ENCODE measurements at regions not wholly inside any gene's neighbourhood (a gene's known extent, or its start where the extent isn't known, plus 50 kb on each side); places are given as distances from the start of the nearest gene placed in this dataset.
"Not testable (repeated sequence)": the region's sequence is repeated elsewhere in the genome, so short reads cannot be mapped to it uniquely, and the experiment has no call there.

GRCh38 chr12:127980585-127980984 lies 286.4 kb upstream of the TMEM132C start:
- H3K27ac ChIP-seq, result no peak overlapping the region
- TF ChIP-seq CTCF (IDR thresholded peaks at IDR 0.05) (no peak), ZFX (IDR thresholded peaks at IDR 0.05; ENCODE audit: borderline replicate concordance) (no peak)

DNA sequence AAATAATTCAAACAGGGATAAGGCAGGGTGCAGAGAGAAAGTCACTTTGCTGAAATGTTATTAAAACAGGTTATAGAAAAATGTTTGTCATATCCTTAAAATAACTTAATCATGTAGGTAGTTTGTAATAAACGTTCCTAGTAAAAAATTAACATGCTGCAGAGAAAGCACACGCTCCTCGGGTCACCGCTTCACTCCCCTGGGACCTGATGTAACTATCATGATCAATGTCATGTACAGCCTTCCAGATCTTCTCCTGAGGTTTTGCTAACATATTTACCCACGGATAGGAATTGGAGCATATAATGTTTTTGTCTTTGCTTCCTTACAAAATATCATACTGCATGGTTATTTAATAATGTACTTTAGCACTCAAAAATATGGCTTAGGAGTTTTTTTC lies 285.1 kb upstream of the TMEM132C start:
- no peak overlapping the region for H3K27ac ChIP-seq
- no peak for TF ChIP-seq ZFX (IDR thresholded peaks at IDR 0.05; ENCODE audit: borderline replicate concordance)
- TF ChIP-seq CTCF (IDR thresholded peaks at IDR 0.05), result no peak

GRCh38 chr12:127983213-127983791 lies 283.7 kb upstream of the TMEM132C start:
- H3K27ac ChIP-seq, result not testable (repeated sequence)

DNA sequence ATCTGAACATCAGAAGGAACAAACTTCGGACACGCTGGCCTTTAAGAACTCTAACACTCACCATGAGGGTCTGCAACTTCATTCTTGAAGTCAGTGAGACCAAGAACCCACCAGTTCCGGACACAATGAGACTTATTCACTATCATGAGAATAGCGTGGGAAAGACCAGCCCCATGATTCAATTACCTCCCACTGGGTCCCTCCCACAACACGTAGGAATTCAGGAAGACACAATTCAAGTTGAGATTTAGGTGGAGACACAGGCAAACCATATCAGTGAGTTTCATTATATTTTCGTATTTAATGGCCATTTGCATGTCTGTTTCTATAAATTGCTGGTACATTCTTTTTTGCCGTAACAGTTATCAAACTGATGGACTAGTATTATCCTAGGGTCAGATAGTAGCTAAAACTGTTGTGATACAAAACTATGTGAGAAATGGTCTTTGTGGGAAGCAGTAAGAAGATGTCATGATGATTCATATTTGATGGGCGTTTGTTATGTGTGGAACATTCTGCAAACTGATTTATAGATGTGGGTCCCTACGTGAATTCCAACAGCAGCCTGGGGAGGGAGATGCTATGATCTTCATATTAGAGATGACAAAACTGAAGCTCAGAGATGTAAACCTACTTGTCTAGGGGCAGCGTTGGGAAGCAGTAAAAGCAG lies 282.4 kb upstream of the TMEM132C start:
- TF ChIP-seq CTCF (IDR thresholded peaks at IDR 0.05), result no peak
- no peak for TF ChIP-seq ZFX (IDR thresholded peaks at IDR 0.05; ENCODE audit: borderline replicate concordance)
- no peak overlapping the region for H3K27ac ChIP-seq

GRCh38 chr12:127987199-127987901 lies 279.6 kb upstream of the TMEM132C start:
- TF ChIP-seq CTCF (IDR thresholded peaks at IDR 0.05), result no peak
- no peak for TF ChIP-seq ZFX (IDR thresholded peaks at IDR 0.05; ENCODE audit: borderline replicate concordance)
- no peak overlapping the region for H3K27ac ChIP-seq

DNA sequence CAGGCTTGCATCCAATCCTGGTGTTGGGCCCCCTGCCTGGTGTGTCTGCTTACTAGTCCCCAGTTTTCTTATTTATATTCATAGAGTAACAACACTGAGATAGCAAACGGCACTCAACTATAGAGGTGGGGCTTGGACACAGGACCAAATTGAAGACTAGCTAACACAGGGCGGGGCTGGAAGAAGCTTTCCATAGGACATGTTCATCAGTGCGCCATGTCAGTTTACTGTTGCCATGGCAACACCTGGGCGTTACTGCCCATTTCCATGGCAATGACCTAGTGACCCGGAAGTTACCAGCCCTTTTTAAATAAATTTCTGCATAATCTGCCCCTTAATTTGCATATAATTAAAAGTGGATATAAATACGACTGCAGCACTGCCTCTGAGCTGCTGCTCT lies 275.5 kb upstream of the TMEM132C start:
- H3K27ac ChIP-seq, result no peak overlapping the region
- TF ChIP-seq CTCF (IDR thresholded peaks at IDR 0.05) (no peak), ZFX (IDR thresholded peaks at IDR 0.05; ENCODE audit: borderline replicate concordance) (no peak)

DNA sequence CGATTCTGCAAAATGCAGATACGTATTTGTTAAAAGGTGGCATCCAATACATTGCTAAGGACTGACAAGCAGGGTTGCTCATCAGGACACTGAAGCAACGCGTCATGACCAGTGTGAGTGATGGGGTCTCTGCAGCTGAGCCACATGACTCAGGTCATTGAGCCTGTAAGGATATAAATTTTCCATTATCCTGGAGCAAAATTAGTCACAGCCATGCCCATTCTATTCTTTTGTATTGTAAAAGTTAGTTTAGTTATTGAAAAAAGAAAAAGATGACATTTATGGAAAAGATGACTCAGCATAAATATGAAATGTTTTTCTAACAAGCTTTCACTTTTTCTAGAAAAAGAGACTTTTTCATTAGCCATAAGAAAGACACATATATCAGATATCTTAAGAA lies 268.0 kb upstream of the TMEM132C start:
- TF ChIP-seq CTCF (IDR thresholded peaks at IDR 0.05) (no peak), ZFX (IDR thresholded peaks at IDR 0.05; ENCODE audit: borderline replicate concordance) (no peak)
- no peak overlapping the region for H3K27ac ChIP-seq
